ENCODE measurements at regions not wholly inside any gene's neighbourhood (a gene's known extent, or its start where the extent isn't known, plus 50 kb on each side); places are given as distances from the start of the nearest gene placed in this dataset.

DNA sequence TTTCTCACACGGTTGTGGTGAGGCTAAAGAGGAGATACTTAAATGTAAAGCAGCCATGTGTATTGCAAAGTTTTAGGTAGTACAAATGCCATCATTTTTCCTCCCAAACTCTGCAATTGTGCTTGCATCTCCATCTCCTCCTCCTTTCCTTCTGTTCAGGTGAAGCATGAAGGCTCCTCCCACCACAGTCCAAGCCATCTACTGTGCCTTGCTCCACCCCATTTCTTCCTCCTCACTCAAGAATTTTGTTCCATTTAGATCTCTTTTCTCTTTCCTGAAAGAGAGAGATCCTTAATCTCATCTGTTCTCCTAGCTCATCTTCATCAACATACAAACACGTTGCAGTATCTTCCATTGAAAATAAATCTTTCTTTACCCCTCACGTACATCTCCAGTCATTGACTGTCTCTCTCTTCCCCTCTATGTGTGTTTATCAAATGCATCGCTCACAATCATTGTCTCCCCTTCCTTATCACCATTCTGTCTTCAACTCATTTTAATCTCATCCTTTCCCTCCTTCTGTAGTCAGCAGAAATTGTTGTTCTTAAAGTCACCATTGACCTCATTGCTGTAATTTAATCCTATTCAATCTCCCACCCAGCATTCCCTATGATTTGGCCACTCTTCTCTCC lies 392.1 kb downstream of the RAD51AP2 start:
- no peak for TF ChIP-seq EP300 (IDR thresholded peaks at IDR 0.05)
- TF ChIP-seq POLR2A (IDR thresholded peaks at IDR 0.05) = no peak

All from sigmoid colon (tissue), 4 donors.